HEK293T (cell line): ENCODE measurements at regions not wholly inside any gene's neighbourhood (a gene's known extent, or its start where the extent isn't known, plus 50 kb on each side); places are given as distances from the start of the nearest gene placed in this dataset.

Experiments
- CTCF ChIA-PET: fragments of 350-600 bp; formaldehyde crosslinking; extraction: SDS; loops from one replicate; lab custom pipeline; 2021; ENCODE audit warnings: antibody characterized with exemption, inconsistent platforms; lab: Yijun Ruan, JAX
- POLR2A ChIA-PET: fragments of 350-600 bp; formaldehyde crosslinking; extraction: SDS; loops from one replicate; lab custom pipeline; 2020; ENCODE audit warnings: antibody characterized with exemption, inconsistent platforms; lab: Yijun Ruan, JAX
- DNase-seq: peaks from one replicate; pipeline ENCODE4 v3.0.0; 2012; ENCODE audit warnings: mixed read lengths; ENCODE audit errors: extremely low spot score
- ARNT ChIP-seq: fragments of 450-650 bp; IDR thresholded peaks from 2 replicates; pipeline ENCODE4 v1.6.1; 2017; ENCODE audit warnings: mild to moderate bottlenecking
- BHLHE40 ChIP-seq: fragments of 450-650 bp; IDR thresholded peaks from 2 replicates; pipeline ENCODE4 v1.6.1; 2016; ENCODE audit warnings: mild to moderate bottlenecking, moderate library complexity, borderline replicate concordance
- CTBP1 ChIP-seq: fragments of 450-650 bp; IDR thresholded peaks from 2 replicates; pipeline ENCODE4 v1.6.1; 2016; ENCODE audit warnings: borderline replicate concordance
- ELF4 ChIP-seq: fragments of 450-650 bp; IDR thresholded peaks from 2 replicates; pipeline ENCODE4 v1.6.1; 2017; ENCODE audit warnings: antibody characterized with exemption
- FOXA1 ChIP-seq: fragments of 450-650 bp; IDR thresholded peaks from 2 replicates; pipeline ENCODE4 v1.6.1; 2016; ENCODE audit warnings: mild to moderate bottlenecking
- FOXK2 ChIP-seq: fragments of 450-650 bp; IDR thresholded peaks from 2 replicates; pipeline ENCODE4 v1.6.1; 2016; ENCODE audit warnings: mild to moderate bottlenecking
- FOXM1 ChIP-seq: fragments of 450-650 bp; IDR thresholded peaks from 2 replicates; pipeline ENCODE4 v1.6.1; 2017; ENCODE audit warnings: mild to moderate bottlenecking, borderline replicate concordance
- HDGF ChIP-seq: fragments of 450-650 bp; IDR thresholded peaks from 2 replicates; pipeline ENCODE4 v1.6.1; 2017; ENCODE audit warnings: antibody characterized with exemption, borderline replicate concordance
- L3MBTL2 ChIP-seq: fragments of 450-650 bp; conservative IDR thresholded peaks from 2 replicates; pipeline ENCODE4 v1.6.1; 2016; ENCODE audit warnings: mild to moderate bottlenecking
- LEF1 ChIP-seq: fragments of 450-650 bp; IDR thresholded peaks from 2 replicates; pipeline ENCODE4 v1.6.1; 2017; ENCODE audit warnings: mild to moderate bottlenecking, borderline replicate concordance
- NFRKB ChIP-seq: fragments of 450-650 bp; IDR thresholded peaks from 2 replicates; pipeline ENCODE4 v1.6.1; 2016; ENCODE audit warnings: mild to moderate bottlenecking, moderate library complexity
- SP1 ChIP-seq: fragments of 450-650 bp; IDR thresholded peaks from 2 replicates; pipeline ENCODE4 v1.6.1; 2017
- SUZ12 ChIP-seq: fragments of 450-650 bp; IDR thresholded peaks from 2 replicates; pipeline ENCODE4 v1.6.1; 2016; ENCODE audit warnings: mild to moderate bottlenecking
- TARDBP ChIP-seq: fragments of 450-650 bp; IDR thresholded peaks from 2 replicates; pipeline ENCODE4 v1.6.1; 2016
- ZNF384 ChIP-seq: fragments of 450-650 bp; IDR thresholded peaks from 2 replicates; pipeline ENCODE4 v1.6.1; 2016
- TF ChIP-seq, protein P1 (sequence below): fragments of 450-650 bp; IDR thresholded peaks from 2 replicates; pipeline ENCODE4 v1.6.1; 2016

GRCh38 chr1:115411371-115412063, 73.5 kb upstream of the NGF start:
- CTCF ChIA-PET, result no interaction called here
- TF ChIP-seq, protein P1, sequence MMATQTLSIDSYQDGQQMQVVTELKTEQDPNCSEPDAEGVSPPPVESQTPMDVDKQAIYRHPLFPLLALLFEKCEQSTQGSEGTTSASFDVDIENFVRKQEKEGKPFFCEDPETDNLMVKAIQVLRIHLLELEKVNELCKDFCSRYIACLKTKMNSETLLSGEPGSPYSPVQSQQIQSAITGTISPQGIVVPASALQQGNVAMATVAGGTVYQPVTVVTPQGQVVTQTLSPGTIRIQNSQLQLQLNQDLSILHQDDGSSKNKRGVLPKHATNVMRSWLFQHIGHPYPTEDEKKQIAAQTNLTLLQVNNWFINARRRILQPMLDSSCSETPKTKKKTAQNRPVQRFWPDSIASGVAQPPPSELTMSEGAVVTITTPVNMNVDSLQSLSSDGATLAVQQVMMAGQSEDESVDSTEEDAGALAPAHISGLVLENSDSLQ, result no peak
- no peak for TF ChIP-seq FOXK2
- TF ChIP-seq SP1, result no peak
- no peak for TF ChIP-seq TARDBP
- TF ChIP-seq ARNT, result no peak
- POLR2A ChIA-PET, result no interaction called here
- DNase-seq, result no peak

DNA sequence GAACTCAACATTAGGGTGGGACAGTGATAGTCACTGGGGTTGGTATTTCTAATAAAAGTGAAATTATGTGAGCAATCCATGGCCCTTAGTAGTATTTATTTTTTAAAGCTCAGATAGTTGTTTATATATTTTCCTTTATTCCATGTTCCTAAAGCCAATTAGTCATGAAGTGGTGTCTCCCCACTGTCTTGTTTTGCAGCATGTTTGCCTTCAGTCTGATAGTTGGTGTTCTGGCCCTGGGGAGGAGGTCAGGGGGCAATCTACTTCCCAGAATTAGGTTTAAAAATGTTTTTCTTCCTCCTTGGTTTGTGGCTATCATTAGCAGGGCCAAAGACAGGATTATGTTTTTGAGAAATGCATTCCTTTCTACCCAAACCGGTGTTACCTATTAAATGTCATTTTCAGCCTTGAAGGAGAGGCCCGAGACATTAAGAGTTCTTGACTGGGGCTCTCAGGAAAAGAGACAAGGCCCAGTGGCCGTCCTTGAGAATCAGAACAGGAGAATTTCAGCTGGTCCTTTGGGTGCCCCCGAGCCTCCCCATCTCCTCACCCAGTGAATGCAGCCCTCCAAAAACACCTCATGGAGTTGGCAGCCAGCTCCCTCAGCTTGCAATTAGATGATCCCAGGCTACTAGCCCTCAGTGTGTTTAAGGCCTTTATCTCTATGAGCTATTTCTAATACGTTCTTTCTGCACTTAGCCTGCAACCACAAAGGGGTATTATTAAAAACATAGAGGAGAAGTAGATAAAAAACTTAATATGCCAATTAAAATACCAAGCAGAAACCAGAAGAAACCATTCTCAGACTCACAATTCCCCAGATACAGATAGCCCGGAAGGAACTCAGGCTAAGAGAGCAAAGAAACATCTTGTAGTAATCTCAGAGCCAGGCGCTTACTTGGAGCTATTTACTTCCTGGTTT, 71.3 kb upstream of the NGF start:
- POLR2A ChIA-PET, result no interaction called here
- DNase-seq, result no peak
- CTCF ChIA-PET, result no interaction called here
- no peak for TF ChIP-seq FOXK2
- no peak for TF ChIP-seq BHLHE40
- no peak for TF ChIP-seq SP1
- no peak for TF ChIP-seq NFRKB
- no peak for TF ChIP-seq ARNT
- TF ChIP-seq LEF1, result no peak
- no peak for TF ChIP-seq ZNF384
- TF ChIP-seq FOXM1, result no peak
- no peak for TF ChIP-seq CTBP1
- no peak for TF ChIP-seq SUZ12
- TF ChIP-seq, protein P1, result no peak
- TF ChIP-seq ELF4, result no peak
- no peak for TF ChIP-seq L3MBTL2
- no peak for TF ChIP-seq HDGF

DNA sequence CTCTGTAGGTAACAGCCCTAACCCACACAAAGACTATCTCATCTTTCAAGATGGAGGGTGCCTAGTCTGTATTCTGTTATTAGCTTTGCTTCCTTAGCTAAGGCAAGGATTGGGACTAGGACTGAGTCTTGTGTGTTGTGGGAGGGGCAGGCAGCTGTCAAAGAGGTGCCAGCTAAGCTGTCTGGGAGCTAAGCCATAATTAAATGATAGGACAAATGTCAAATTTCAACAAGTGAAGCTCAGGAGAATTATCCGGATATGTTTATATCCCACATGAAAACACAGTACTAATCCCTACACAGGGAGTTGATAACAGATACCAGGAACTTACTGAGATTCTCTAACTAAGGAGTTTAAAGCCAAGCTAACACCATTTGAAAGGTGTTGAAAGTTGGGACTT, 70.5 kb upstream of the NGF start:
- no peak for DNase-seq
- CTCF ChIA-PET, result no interaction called here
- TF ChIP-seq HDGF (no peak), CTBP1 (no peak), FOXA1 (no peak), BHLHE40 (no peak), TARDBP (no peak), SP1 (no peak), SUZ12 (no peak), FOXK2 (no peak), LEF1 (no peak), ARNT (no peak), FOXM1 (no peak), ELF4 (no peak), L3MBTL2 (no peak), NFRKB (no peak), ZNF384 (no peak)
- TF ChIP-seq, protein P1, result no peak
- POLR2A ChIA-PET, result no interaction called here

DNA sequence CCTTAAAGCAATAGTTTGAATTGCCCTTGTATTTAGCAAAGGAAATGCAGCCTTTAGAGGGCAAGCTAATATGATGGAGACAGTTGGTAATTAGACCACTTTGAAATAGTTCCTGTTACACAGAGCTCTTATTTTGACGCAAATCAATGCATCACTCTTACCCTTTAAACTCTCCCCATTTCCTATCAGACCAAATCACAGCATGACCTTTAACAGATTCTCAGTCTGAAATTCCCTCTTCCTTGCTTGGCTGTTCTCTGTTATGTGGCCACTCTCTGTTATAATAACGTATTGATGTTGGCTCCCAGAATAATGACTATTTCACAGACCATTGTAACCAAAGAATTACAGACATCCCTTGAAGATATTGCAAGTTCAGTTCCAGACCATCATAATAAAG, 66.9 kb upstream of the NGF start:
- DNase-seq, result no peak
- CTCF ChIA-PET, result no interaction called here
- TF ChIP-seq SP1 (no peak), ZNF384 (no peak), FOXK2 (no peak), ELF4 (no peak), L3MBTL2 (no peak), NFRKB (no peak), FOXM1 (no peak), SUZ12 (no peak), LEF1 (no peak), BHLHE40 (no peak), ARNT (no peak), HDGF (no peak)
- TF ChIP-seq, protein P1, result no peak
- POLR2A ChIA-PET, result no interaction called here

DNA sequence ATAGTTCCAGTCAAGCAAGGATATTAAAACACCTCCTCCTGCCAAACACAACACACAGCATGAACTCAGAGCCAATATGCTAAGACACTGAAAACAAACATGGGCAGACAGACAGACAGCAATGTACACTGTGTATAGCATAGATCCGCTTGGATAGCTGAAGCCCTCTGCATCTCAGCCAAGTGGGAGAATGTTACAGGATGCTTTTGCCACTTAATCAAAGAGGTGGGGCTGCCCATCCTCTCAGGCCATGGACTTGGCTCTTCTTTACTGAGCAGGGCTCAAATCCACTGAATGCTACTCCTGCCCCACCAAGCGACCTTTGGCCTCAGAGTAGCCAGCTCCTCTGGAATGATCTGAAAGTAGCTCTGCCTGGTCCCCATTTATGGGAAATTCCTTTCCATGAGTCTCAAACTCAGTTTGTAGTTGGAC, 64.7 kb upstream of the NGF start:
- CTCF ChIA-PET, result no interaction called here
- DNase-seq, result no peak
- TF ChIP-seq ZNF384, result no peak
- no peak for TF ChIP-seq NFRKB
- TF ChIP-seq CTBP1, result no peak
- no peak for TF ChIP-seq FOXM1
- TF ChIP-seq TARDBP, result no peak
- no peak for TF ChIP-seq ELF4
- no peak for TF ChIP-seq SUZ12
- TF ChIP-seq L3MBTL2, result no peak
- TF ChIP-seq, protein P1, result no peak
- TF ChIP-seq ARNT, result no peak
- no peak for TF ChIP-seq FOXK2
- TF ChIP-seq LEF1, result no peak
- no peak for TF ChIP-seq FOXA1
- TF ChIP-seq SP1, result no peak
- TF ChIP-seq HDGF, result no peak
- no peak for TF ChIP-seq BHLHE40
- POLR2A ChIA-PET, result no interaction called here
